HFFc6 (cell line): ENCODE measurements at regions not wholly inside any gene's neighbourhood (a gene's known extent, or its start where the extent isn't known, plus 50 kb on each side); places are given as distances from the start of the nearest gene placed in this dataset.

Experiments
- DNase-seq: peaks from one replicate; pipeline ENCODE4 v3.0.0-alpha.2; 2018
- H3K27ac Mint-ChIP-seq: 2 replicates; pipeline ENCODE4 v1.8.0; 2020; ENCODE audit warnings: mild to moderate bottlenecking, mixed read lengths
- H3K27me3 Mint-ChIP-seq: 2 replicates; pipeline ENCODE4 v1.8.0; 2021; ENCODE audit warnings: mild to moderate bottlenecking, moderate library complexity, mixed read lengths; ENCODE audit not compliant: insufficient read depth
- H3K36me3 Mint-ChIP-seq: 2 replicates; pipeline ENCODE4 v1.8.0; 2021; ENCODE audit warnings: low read depth, mixed read lengths
- H3K4me1 Mint-ChIP-seq: 2 replicates; pipeline ENCODE4 v1.8.0; 2020; ENCODE audit warnings: low read depth, mixed read lengths
- H3K4me3 Mint-ChIP-seq: 2 replicates; pipeline ENCODE4 v1.8.0; 2020; ENCODE audit warnings: mild to moderate bottlenecking, moderate library complexity, mixed read lengths
- H3K9me3 Mint-ChIP-seq: 2 replicates; pipeline ENCODE4 v1.8.0; 2020; ENCODE audit warnings: mild to moderate bottlenecking, mixed read lengths
- CTCF ChIP-seq: fragments of 200-600 bp; sonication (generic); IDR thresholded peaks from 2 replicates; pipeline ENCODE4 v1.5.0; 2021; ENCODE audit warnings: antibody characterized with exemption, mild to moderate bottlenecking

GRCh38 chr9:134515026-134515821, 126.4 kb upstream of the COL5A1 start:
- H3K4me1 Mint-ChIP-seq: peaks cover 7% of the 10 kb centered on the region
- no peak for TF ChIP-seq CTCF
- DNase-seq: no peak
- H3K4me3 Mint-ChIP-seq: no peak overlapping the region
- peaks cover 16% of the 10 kb centered on the region for H3K36me3 Mint-ChIP-seq
- H3K27ac Mint-ChIP-seq: no peak overlapping the region
- H3K27me3 Mint-ChIP-seq: no peaks in the 10 kb centered on the region; the same call in 1 of the 2 replicates
- H3K9me3 Mint-ChIP-seq: peaks cover 16% of the 10 kb centered on the region; the same call in 1 of the 2 replicates

DNA sequence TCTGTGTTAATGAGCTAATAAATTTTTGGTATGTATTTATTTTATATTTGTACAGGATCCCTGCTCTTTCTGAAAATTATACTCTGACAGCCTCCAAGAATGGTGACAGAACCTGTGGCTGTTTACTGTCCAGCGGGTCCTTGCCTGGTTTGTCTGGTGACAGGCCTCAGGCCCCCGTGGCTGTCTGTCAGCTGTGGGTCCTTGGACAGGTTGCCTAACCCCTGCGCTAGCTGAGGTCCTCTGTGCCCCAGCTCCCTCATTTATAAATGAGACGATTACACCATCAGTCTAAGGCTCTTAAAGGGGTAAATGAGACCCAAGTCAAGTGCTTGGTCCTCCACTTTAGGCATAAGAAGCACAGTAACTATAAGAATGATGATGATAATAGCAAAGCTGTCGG, 125.1 kb upstream of the COL5A1 start:
- Mint-ChIP-seq H3K36me3 (peaks cover 16% of the 10 kb centered on the region), H3K27ac (no peak overlapping the region), H3K27me3 (no peaks in the 10 kb centered on the region; the same call in 1 of the 2 replicates), H3K9me3 (peaks cover 16% of the 10 kb centered on the region; the same call in 1 of the 2 replicates), H3K4me1 (peaks cover 7% of the 10 kb centered on the region), H3K4me3 (no peak overlapping the region)
- no peak for TF ChIP-seq CTCF
- no peak for DNase-seq

DNA sequence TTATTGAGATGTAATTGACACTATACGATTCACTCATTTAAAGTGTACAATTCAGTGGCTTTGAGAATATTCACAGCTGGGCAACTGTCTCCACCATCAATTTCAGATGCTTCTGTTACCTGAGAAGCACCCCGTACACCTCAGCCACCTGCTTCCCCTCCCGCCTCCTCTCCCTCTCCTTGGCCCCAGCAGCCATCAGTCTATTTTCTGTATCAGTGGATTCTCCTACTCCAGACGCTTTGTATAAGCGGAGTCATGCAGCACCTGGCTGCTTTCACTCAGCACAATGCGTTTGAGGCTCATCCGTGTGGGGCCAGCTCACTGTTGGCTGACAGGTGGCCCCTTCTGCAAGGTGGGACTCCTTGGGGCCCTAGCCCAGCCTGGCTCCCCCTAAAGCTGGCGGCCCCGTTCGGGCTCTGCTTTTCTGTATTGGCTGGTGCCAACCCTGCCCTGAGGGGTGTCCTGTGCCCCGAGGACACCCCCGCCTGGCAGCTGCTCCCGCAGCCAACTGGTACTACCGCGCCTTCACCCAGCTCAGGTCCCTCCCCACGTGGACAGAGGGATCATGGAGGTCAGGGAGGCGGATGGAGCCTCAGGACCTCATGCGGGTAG, 124.4 kb upstream of the COL5A1 start:
- Mint-ChIP-seq H3K27ac (no peak overlapping the region), H3K4me3 (no peak overlapping the region), H3K36me3 (peaks cover 16% of the 10 kb centered on the region), H3K4me1 (peaks cover 7% of the 10 kb centered on the region), H3K27me3 (no peaks in the 10 kb centered on the region; the same call in 1 of the 2 replicates), H3K9me3 (peaks cover 16% of the 10 kb centered on the region; the same call in 1 of the 2 replicates)
- no peak for DNase-seq
- no peak for TF ChIP-seq CTCF

- no peak overlapping the region for H3K4me3 Mint-ChIP-seq
- no peak for DNase-seq
- H3K27me3 Mint-ChIP-seq: no peaks in the 10 kb centered on the region; the same call in 1 of the 2 replicates
- H3K9me3 Mint-ChIP-seq: peaks cover 16% of the 10 kb centered on the region; the same call in 1 of the 2 replicates
- H3K27ac Mint-ChIP-seq: no peak overlapping the region
- H3K36me3 Mint-ChIP-seq: peaks cover 16% of the 10 kb centered on the region
- peaks cover 7% of the 10 kb centered on the region for H3K4me1 Mint-ChIP-seq
- TF ChIP-seq CTCF: no peak
Measured at GRCh38 chr9:134518004-134518606, 123.5 kb upstream of the COL5A1 start.

- no peak overlapping the region for H3K27ac Mint-ChIP-seq
- no peaks in the 10 kb centered on the region; the same call in 1 of the 2 replicates for H3K27me3 Mint-ChIP-seq
- peaks cover 7% of the 10 kb centered on the region for H3K4me1 Mint-ChIP-seq
- peaks cover 10% of the 10 kb centered on the region; the same call in 1 of the 2 replicates for H3K9me3 Mint-ChIP-seq
- DNase-seq: no peak
- H3K36me3 Mint-ChIP-seq: peaks cover 7% of the 10 kb centered on the region; the same call in 1 of the 2 replicates
- TF ChIP-seq CTCF: no peak
- no peak overlapping the region for H3K4me3 Mint-ChIP-seq
Measured at GRCh38 chr9:134519375-134520070, 122.1 kb upstream of the COL5A1 start.
